Fibroblast of skin of abdomen (primary cell): ENCODE measurements at regions not wholly inside any gene's neighbourhood (a gene's known extent, or its start where the extent isn't known, plus 50 kb on each side); places are given as distances from the start of the nearest gene placed in this dataset.

Source experiments
- DNase-seq: peaks from one replicate; pipeline ENCODE4 v3.0.0-alpha.2; 2013

GRCh38 chr14:32004300-32004699 lies 72.8 kb upstream of the ARHGAP5 start:
- peak; percentile 59 for DNase-seq

DNA sequence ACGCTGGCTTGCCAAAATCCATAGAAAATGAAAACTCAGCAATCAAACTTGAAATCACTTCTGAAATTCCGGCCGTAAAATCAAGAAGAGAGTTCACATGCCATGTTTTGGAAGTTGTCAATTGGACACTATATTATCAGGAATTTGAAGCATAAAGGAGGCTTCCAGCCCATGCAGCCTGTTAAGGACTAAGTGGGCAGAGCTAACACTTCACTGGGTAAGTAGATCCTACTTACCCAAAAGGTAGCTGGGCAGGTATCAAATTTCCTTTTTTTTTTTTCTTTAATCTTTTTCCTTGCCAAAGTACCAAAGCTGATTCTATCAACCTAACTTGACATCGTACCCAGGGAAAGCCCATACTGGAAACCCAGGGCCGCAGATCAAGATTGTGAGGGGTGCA lies 71.5 kb upstream of the ARHGAP5 start:
- DNase-seq = no peak

- no peak for DNase-seq
These were observed 70.6 kb upstream of the ARHGAP5 start for GRCh38 chr14:32006263-32007110.

DNA sequence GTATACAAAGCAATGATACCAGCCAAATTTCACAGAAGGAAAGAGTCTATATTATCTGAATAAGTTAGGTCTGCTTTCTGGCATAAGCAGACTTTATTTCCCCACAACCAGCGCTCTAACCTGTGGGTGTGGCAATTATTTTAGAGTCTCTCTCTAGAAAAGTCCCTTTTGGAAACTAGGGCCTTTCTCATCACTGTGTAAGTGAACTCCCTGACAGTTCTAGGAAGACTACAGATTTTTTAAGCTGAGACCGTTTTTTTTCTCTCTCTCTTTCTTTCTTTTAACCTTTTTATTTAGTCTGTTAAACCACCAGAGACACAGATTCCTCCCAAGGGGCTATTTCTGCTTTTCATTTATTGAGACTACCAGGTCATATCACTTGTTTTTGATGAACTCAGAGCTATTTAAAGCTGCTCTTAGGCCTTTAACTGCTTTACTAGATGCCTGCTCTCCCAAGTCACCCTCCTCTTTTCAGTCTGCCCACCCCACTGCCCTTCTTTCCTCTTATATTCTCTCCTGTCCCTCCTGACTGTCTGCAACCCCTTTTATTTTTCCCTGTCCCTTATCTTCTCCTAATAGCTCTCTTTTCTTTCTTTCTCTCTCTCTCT lies 69.2 kb upstream of the ARHGAP5 start:
- DNase-seq = no peak

GRCh38 chr14:32008602-32009193 lies 68.4 kb upstream of the ARHGAP5 start:
- DNase-seq = no peak

DNA sequence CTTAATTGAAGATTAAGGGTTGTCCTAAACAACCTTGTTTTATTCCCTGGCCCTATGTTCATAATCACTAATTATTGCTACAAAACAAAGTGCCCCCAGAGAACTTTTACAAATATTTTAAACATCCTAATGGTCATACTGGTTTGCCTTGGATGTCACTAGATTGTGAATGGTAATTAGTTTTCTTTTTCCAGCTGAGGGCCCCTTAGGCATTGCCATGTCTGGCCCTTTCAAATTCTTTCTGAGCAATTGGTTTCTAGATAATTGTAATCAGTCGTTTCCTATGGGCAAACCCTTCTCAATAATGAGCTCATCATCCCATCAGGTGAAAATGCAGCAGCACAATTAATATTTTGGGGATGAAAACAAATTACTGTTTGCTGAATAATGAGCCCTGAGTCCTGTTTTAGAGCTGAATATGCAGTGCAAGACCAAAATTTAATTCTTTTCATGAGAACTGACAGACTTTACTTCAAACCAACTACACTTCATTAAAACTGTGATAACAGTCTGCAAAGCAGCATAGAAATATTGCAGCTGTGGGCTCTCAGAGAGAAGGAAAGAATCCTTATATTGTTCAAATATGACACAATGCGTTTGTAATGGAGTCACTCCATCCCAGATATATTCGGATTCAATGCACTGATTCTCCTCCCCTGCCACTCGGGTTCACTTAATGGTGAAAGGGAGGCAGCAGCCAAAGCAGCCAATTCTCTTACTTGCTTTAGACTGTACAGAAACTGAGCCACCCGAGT lies 67.7 kb upstream of the ARHGAP5 start:
- no peak for DNase-seq

- DNase-seq = no peak
These were observed 67.0 kb upstream of the ARHGAP5 start for GRCh38 chr14:32009976-32010581.

DNA sequence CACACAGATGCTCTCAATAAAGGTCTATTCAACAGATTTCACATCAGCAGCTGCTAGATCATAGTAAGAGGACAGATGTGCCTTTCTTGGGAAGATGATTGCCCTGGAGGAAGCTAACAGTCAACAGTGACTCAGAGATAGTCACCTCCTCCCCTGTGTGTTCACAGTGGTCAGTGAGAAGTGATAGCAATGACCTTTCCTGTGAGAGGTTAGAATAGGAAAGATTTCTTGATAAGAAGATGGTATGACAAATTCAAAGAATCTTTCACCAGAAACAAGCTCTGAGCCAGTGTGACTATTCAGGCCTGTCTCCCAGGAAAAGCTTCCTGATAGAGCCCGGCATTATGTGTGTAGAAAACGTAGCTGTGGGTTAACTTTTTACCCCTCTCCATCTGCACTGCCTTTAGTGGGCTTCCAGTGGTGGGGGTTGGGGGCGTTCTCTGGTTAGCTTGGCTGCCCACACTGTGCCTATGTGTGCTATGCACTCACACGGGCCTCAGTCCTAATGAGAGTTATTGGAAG lies 66.4 kb upstream of the ARHGAP5 start:
- peak; percentile 28 for DNase-seq

- peak; percentile 13 for DNase-seq
These were observed 65.9 kb upstream of the ARHGAP5 start for GRCh38 chr14:32011225-32011624.

DNA sequence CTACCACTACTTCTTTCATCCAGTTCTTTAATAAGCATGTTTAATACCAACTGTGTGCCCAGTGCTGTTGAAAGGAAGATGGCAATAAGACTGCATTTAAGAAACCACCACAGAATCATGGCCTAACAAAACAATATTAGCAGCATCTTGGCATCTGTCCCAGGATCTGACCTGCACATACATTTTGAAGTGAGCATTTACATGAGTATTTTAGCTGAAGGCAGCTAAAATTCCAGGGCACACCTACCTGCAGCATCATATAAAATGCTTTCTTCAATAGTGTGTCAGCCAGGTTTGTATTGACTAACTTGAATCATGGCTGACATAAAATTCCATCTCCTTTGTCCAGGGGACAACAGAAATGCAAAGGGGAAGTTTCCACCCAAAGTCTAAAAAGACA lies 65.0 kb upstream of the ARHGAP5 start:
- no peak for DNase-seq

- no peak for DNase-seq
These were observed 64.5 kb upstream of the ARHGAP5 start for GRCh38 chr14:32012571-32012970.

- no peak for DNase-seq
These were observed 64.0 kb upstream of the ARHGAP5 start for GRCh38 chr14:32013083-32013482.

- no peak for DNase-seq
These were observed 63.0 kb upstream of the ARHGAP5 start for GRCh38 chr14:32014057-32014456.

GRCh38 chr14:32014498-32014897 lies 62.6 kb upstream of the ARHGAP5 start:
- DNase-seq = no peak

- no peak for DNase-seq
These were observed 61.9 kb upstream of the ARHGAP5 start for GRCh38 chr14:32015166-32015565.

DNA sequence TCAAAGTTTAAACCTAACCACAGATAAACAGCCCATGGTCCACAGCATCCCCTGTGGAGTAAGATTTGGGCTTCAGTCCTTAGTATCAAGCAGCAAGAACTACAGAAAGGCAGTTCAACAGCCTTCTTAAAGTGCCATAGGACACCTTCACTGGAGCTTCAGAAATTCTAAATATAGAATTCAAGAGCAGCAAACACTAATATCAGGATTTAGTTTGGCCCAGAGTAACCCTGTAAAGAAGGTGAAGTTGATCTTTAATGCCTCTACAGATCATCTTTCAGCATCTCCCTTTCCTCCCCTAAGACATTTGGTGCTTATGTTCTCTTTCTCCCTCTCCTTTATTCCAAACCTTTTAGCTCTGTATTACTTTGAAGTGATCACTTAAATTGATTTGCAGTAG lies 59.5 kb upstream of the ARHGAP5 start:
- DNase-seq = no peak

GRCh38 chr14:32018391-32019092 lies 58.6 kb upstream of the ARHGAP5 start:
- no peak for DNase-seq

- DNase-seq = no peak
These were observed 57.8 kb upstream of the ARHGAP5 start for GRCh38 chr14:32019276-32019675.

GRCh38 chr14:32020882-32021281 lies 56.2 kb upstream of the ARHGAP5 start:
- DNase-seq = no peak

DNA sequence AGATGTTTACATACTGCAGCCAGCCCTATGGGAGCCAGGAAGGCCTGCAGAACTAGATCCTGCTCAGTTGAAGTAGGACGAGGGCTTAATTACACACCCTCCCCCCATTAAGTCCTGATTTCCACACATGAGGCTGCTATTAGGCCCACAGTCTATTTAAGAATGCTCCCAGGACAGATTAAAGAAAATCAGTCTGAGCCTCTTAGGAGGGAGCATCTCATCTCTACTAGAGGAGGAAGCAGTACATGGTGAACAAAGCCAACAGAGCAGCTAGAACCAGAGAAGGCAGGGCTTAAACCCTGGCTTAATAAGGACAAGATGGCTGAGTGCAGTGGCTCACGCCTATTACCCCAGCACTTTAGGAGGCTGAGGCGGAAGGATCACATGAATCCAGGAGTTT lies 55.8 kb upstream of the ARHGAP5 start:
- no peak for DNase-seq

- DNase-seq = no peak
These were observed 54.6 kb upstream of the ARHGAP5 start for GRCh38 chr14:32022525-32022924.

DNA sequence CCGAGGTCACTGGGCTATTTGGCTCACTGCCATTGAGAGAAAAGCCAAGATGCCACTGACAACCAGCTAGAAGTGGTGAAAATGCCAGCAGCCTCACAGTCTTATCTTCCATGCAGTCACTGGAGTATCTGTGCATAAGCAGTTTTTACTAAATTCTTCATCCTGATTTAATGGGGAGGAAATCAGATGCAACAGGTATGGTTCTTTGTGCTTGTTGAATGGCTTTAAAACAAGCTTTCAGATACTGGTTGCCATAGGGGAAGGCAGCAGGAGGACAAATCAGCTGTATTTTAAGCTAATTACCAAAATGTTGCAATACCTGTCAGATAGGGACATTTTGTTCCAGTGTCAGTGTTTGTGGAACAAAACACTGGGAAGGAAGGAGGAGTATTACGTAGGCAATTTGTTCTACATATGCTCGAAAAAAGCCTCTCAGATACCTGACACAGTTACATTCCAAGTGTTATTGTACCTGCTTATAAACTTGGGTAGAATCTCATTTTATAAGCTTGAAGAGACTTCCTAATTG lies 54.1 kb upstream of the ARHGAP5 start:
- no peak for DNase-seq
